ENCODE measurements at regions not wholly inside any gene's neighbourhood (a gene's known extent, or its start where the extent isn't known, plus 50 kb on each side); places are given as distances from the start of the nearest gene placed in this dataset.

- TF ChIP-seq EP300 (IDR thresholded peaks at IDR 0.05) (no peak), POLR2A (IDR thresholded peaks at IDR 0.05) (no peak)
Measured at GRCh38 chr16:6558126-6558525, 774.5 kb upstream of the RBFOX1 start.
